GM13977 (cell line): ENCODE measurements at regions not wholly inside any gene's neighbourhood (a gene's known extent, or its start where the extent isn't known, plus 50 kb on each side); places are given as distances from the start of the nearest gene placed in this dataset.
"Not testable (repeated sequence)": the region's sequence is repeated elsewhere in the genome, so short reads cannot be mapped to it uniquely, and the experiment has no call there.

Experiments used
- DNase-seq: peaks from one replicate; pipeline ENCODE4 v3.0.0; 2012; ENCODE audit warnings: low spot score
- in situ Hi-C: fragments of 300-500 bp; cut with MboI; formaldehyde crosslinking; loops from one replicate; pipeline ENCODE4 v1.12.0; 2022; ENCODE audit warnings: low sequenced_read_pairs, low pct_unique_long_range_greater_than_20kb, mixed read lengths, inconsistent platforms; ENCODE audit not compliant: unreplicated experiment
- TF ChIP-seq, protein P1 (sequence below): IDR thresholded peaks from 2 replicates; pipeline ENCODE4 v1.5.1; 2012; ENCODE audit warnings: mild to moderate bottlenecking, control low read depth; ENCODE audit not compliant: insufficient read depth; ENCODE audit errors: extremely low read depth, missing control alignments

DNA sequence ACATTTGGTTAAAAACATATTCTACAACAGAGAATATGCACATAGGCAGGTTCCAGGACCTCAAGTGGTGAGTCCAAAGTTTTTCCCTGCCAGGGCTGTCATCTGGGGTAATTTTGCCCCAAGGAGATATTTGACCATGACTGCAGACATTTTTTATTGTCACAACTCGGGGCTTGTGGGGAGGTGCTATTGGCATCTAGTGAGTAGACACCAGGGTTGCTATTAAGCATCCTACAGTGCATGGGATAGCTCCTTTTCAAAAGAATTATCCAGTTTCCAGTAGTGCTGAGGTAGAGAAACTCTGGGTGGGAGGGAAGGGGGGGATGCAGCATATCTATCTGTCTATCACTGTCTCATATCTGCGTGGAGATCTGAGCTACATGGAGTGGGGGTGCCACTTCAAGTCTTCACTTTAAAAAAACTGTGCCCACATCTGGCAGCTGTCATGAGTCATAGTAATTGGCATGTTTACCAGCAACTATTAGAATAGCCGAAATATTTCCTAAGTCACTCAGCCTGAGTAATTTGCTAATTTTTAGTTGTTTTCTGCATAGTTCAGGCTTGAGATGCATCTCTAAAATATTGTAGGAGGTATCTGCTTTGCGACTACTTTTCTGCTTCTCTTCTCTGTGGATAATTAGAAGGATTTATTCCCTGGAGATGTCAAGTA lies 254.0 kb upstream of the RBMS1 start:
- TF ChIP-seq, protein P1, sequence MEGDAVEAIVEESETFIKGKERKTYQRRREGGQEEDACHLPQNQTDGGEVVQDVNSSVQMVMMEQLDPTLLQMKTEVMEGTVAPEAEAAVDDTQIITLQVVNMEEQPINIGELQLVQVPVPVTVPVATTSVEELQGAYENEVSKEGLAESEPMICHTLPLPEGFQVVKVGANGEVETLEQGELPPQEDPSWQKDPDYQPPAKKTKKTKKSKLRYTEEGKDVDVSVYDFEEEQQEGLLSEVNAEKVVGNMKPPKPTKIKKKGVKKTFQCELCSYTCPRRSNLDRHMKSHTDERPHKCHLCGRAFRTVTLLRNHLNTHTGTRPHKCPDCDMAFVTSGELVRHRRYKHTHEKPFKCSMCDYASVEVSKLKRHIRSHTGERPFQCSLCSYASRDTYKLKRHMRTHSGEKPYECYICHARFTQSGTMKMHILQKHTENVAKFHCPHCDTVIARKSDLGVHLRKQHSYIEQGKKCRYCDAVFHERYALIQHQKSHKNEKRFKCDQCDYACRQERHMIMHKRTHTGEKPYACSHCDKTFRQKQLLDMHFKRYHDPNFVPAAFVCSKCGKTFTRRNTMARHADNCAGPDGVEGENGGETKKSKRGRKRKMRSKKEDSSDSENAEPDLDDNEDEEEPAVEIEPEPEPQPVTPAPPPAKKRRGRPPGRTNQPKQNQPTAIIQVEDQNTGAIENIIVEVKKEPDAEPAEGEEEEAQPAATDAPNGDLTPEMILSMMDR = no peak
- in situ Hi-C loops = no loop called here
- DNase-seq = no peak

DNA sequence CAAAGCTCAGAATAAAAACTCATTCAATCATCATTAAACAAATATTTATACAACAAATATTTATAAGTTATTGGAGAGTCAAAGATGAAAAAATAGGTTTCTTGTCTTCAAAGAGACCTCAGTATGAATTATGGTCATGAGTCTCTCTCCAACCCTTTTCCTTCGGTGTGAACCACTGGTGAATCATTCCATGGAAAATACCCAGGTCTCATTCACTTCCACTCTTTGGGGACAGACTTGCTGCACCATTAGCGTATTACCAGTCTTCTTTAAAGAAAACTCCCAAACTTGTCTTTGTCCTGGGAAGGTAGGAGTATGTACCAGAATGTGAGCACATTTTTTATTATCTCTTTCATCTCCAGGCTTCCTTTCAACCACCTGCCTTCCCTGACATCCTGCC lies 257.4 kb upstream of the RBMS1 start:
- TF ChIP-seq, protein P1 = no peak
- in situ Hi-C loops = no loop called here
- no peak for DNase-seq

DNA sequence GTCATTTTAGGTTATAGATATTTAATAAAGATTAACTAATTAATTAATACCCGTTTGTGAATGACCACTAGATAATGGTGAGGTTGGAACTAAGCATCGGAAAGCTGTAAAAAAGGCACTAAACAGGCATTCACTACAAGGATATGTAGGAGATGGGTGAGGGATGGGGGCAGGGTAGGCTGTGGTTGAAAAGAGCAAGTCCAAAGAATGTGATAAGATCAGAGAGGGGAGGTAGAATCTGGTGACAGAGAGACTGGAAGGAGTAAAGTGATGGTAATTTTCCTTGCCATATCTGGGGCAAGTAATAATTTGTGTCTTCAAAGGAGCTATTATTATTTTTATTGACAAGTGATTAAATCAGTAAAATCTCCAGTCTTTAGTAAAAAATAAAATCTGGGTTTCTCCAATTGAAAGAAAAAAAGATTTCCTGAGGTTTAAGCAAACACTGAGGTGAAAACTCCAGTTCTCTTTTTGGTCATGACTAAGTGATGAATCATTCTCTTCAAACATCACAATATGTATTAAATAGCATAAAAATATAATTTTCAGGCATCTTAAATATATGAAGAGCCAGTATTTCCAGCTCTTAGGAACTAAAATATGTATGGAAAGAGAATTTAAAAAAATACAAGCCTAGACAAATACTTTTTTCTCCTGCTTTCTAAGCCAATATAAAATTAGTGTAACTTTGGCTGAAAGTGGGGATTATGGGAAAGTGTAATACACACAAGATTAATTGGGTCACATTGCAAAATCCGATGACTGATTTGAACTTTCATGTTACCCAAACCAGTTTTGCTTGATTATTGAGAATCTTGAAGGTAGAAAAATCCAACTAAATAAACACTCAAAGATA lies 259.1 kb upstream of the RBMS1 start:
- in situ Hi-C loops = no loop called here
- DNase-seq = no peak
- TF ChIP-seq, protein P1 = no peak

DNA sequence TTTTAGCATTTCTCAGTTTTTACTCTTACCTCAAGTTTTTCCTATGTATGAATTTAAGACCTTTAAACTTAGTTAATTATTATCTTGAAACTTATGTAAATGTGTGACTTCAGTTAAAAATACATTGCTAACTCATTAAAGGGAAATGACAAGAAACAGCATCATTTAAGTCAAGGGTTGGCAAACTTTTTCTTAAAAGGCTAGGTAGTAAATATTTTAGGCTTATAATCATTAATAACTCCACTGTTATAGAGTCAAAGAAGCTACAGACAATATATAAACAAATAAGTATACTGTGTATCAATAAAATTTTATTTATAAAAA lies 259.7 kb upstream of the RBMS1 start:
- in situ Hi-C loops = no loop called here
- no peak for DNase-seq
- TF ChIP-seq, protein P1 = no peak

DNA sequence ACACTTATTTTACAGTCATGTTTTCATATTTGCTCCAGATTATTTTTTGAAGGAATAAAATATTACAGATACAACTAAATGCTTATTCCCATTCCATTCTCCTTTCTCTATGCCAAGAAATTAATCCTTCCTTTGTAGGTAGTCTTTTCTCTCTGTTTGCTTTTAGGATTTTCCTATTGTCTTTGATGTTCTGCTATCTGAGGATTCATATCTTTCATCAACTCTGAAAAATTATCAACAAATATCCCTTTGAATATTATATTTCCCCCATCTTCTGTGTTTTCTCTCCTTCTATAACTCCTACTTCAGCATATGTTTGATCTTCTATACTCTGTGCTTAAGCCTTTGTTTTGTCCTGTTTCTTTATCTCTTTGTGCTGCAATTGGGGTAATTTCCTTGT lies 260.4 kb upstream of the RBMS1 start:
- DNase-seq = no peak
- in situ Hi-C loops = no loop called here

DNA sequence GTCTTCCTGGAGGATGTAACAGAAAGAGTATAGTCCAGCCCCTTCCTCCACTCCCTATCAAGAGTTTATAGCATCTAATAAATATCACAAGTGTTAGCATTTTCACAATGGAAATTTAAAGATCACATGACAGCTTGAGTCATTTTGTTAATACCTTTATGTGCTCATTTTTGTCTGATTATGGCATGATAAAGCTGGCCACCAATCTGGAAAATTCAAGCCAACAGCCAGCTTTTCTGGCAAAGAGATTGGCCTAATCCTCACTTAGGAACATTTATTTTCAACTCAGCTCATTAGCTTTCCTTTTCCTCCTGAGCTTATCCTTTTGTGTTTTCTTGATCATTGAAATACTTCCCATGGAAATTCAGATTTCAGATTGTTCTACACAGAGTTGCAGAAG lies 262.9 kb upstream of the RBMS1 start:
- DNase-seq = no peak
- in situ Hi-C loops = no loop called here
- TF ChIP-seq, protein P1 = no peak

More for the DNA sequence above, 260.4 kb upstream of the RBMS1 start:
- TF ChIP-seq, protein P1 = no peak

DNA sequence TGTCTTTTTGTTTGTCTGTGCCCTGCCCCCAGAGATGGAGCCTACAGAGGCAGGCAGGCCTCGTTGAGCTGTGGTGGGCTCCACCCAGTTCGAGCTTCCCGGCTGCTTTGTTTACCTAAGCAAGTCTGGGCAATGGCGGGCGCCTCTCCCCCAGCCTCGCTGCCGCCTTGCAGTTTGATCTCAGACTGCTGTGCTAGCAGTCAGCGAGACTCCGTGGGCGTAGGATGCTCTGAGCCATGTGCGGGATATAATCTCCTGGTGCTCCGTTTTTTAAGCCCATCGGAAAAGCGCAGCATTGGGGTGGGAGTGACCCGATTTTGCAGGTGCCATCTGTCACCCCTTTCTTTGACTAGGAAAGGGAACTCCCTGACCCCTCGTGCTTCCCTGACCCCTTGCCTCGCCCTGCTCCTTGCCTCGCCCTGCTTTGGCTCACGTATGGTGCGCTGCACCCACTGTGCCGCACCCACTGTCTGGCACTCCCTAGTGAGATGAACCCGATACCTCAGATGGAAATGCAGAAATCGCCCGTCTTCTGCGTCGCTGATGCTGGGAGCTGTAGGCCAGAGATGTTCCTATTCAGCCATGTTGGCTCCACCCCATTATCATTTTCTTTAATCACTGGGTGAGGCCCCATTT lies 269.0 kb upstream of the RBMS1 start:
- in situ Hi-C loops, DNase-seq: not testable (repeated sequence)
